Urinary bladder (tissue), 3 donors: ENCODE measurements at regions not wholly inside any gene's neighbourhood (a gene's known extent, or its start where the extent isn't known, plus 50 kb on each side); places are given as distances from the start of the nearest gene placed in this dataset.

Experiments used
- DNase-seq: peaks from one replicate; pipeline ENCODE4 v3.0.0-alpha.2; 2015; ENCODE audit errors: extremely low spot score
- H3K27ac ChIP-seq: one replicate; pipeline ENCODE4 v1.5.1; 2013; ENCODE audit warnings: low read depth, mild to moderate bottlenecking, moderate library complexity
- H3K36me3 ChIP-seq: one replicate; pipeline ENCODE4 v1.6.1; 2013; ENCODE audit warnings: mild to moderate bottlenecking, moderate library complexity; ENCODE audit not compliant: insufficient read depth
- H3K4me1 ChIP-seq: one replicate; pipeline ENCODE4 v1.6.1; 2013; ENCODE audit warnings: mild to moderate bottlenecking, moderate library complexity; ENCODE audit not compliant: insufficient read depth
- H3K4me3 ChIP-seq: one replicate; pipeline ENCODE4 v1.5.1; 2013; ENCODE audit warnings: low read depth, low read length
- whole genome bisulfite sequencing: extraction: QIAGEN DNeasy Blood & Tissue Kit; methylation state at CpG from one replicate; pipeline ENCODE4 v1.1.7; 2013; 5-methylcytosine and 5-hydroxymethylcytosine counted together
- donor health status: healthy with polysubstance abuse.
- donor health status: healthy.

DNA sequence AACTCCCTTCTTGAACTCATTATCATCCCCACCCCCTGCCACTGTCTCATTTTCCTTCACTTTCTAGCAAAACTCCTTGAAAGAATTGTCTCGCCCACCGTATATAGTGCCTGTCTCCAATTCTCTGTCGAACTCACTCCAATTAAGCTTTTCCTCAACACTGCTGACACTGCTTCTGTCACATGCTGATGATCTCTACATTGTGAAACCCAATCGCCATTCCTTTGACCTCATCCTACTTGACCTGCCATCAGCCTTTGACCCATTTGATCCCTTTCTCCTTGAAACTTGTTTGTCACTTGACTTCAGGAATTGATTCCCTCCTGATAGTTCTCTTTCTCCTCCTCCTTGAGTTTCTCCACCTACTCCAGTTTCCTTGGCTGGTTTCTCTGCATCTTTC lies 54.8 kb downstream of the CCDC71L start:
- no peak for DNase-seq
- Histone ChIP-seq H3K4me3 (no peak overlapping the region), H3K36me3 (no peaks in the 10 kb centered on the region), H3K4me1 (no peaks in the 10 kb centered on the region), H3K27ac (no peak overlapping the region)
- WGBS: 89% methylated on average over 4 of the region's 4 CpGs

DNA sequence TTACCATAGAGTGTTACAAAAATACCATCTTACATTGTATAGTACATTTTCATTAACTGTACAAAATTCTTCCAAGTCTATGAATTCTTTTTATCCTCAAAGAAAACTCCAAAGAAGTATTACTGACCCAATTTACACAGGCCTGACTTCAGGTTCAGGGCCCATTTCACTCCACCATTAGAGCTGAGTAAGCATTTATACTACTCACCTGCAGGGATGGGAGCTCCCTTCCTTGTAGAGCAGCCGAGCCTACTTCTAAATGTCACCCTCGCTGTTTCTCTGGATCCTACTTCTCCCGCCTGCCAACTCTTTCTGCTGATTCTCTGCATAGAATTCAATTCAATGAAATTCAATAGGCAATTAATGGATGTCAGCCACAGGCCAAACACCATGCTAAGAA lies 56.0 kb downstream of the CCDC71L start:
- Histone ChIP-seq H3K36me3 (no peaks in the 10 kb centered on the region), H3K4me3 (no peak overlapping the region), H3K27ac (no peak overlapping the region), H3K4me1 (no peaks in the 10 kb centered on the region)
- no peak for DNase-seq
- 87% methylated on average over 3 of the region's 3 CpGs for WGBS

DNA sequence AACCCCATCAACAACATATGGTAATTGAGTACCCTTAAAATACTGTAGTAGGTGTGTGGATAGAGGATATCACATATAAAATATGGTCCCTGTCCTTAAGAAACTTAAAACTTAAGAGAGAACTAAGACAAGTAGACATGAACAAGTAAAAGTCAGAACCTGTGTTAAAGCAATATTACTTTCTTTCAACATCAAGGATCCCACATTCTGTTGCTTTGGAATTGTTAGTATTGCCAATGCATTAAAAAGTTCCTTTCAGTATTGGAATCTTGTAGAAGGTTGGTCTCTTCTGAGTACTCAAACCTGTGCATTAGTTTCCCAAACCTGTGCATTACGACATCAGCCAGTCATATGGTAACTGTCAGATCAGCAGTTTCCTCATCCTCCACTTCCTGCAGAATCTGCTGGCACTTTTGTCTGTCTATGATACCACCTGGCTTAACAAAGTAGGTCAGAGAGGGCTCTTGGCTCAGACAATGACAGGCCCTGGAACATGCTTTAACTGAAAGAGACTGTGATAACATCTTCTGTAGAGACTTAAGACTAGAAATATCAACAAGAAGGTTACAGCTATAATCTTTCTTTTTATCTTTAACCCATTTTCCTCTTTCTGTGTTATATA lies 56.5 kb downstream of the CCDC71L start:
- H3K4me3 ChIP-seq: no peak overlapping the region
- H3K27ac ChIP-seq: no peak overlapping the region
- H3K36me3 ChIP-seq: no peaks in the 10 kb centered on the region
- H3K4me1 ChIP-seq: no peaks in the 10 kb centered on the region
- WGBS: 54% methylated on average over 1 of the region's 1 CpG
- no peak for DNase-seq

DNA sequence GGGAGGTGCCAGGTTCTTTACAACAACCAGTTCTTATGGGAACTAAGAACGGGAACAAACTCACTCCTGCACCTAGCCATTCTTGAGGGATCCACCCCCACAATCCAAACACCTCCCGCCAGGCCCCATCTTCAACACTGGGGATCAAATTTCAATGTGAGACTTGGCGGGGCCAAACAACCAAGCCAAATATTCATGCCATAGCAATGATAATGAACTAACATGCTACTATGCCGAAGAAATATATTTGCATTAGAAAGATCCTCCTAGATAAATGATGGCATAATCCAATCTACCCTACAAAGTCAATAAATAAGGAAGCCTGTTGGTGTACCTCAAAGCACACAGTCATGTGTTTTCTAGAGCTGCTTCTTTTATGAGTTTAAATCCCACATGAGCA lies 57.6 kb downstream of the CCDC71L start:
- Histone ChIP-seq H3K27ac (no peak overlapping the region), H3K4me1 (no peaks in the 10 kb centered on the region), H3K36me3 (no peaks in the 10 kb centered on the region), H3K4me3 (no peak overlapping the region)
- no peak for DNase-seq
- 66% methylated on average over 4 of the region's 4 CpGs for WGBS

DNA sequence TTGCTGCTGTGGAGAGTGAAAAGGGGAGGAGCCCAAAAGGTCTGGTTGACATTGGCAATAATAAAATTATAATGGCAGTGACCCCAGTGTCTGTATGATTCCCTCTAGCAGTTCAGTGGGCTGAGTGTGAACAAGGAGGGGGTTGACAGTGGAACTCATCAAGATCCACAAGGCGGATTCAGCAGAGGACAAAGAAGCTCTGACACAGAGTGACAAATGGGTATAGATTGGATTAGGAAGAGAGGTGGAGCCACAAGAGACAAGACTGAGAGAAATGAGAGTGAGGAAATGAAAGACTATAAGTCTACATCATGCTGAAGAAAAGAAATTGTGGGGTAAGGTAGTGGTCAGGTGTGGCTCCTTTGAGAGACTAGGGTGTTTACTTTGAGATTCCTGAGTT lies 58.9 kb downstream of the CCDC71L start:
- Histone ChIP-seq H3K4me3 (no peak overlapping the region), H3K36me3 (no peaks in the 10 kb centered on the region), H3K27ac (no peak overlapping the region), H3K4me1 (no peaks in the 10 kb centered on the region)
- WGBS: 86% methylated on average over 1 of the region's 1 CpG
- no peak for DNase-seq

DNA sequence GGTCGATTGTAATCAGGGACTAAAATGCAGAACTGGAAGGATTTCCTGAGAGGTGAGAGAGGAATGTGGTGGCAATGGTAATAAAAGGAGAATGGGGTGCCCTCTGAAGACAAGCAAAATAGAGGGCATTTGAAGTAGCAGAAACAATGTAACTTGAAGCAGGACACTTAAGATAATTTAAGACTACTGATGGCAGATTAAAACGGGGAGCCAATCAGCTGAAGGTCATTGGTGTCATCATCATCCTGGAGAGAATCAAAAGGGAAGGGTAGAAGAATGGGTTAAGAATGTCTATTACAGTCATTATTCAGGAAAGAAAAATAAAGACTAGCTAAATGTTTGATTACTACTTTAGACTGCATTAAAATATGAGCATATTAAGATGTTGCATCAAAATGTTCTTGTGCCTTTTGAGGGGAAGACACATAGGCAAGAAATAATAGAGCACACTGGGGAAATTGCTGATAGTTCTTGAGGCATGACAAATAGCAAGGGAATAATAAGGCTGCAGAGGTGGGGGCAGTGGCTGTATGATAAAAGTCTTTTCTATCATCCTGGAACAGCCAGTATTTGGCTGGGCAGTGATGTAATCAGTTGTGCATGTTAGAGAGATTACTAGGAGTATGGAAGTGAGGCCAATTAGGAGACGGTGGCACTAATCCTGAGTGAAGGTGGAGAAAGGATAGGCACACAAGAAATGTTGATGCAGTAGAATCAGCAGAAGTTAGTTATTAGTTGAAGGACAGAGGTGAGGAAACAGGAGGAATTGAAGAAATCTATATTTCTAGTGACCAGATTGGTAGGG lies 60.2 kb downstream of the CCDC71L start:
- no peak overlapping the region for H3K27ac ChIP-seq
- H3K36me3 ChIP-seq: no peaks in the 10 kb centered on the region
- WGBS: 57% methylated on average over 3 of the region's 3 CpGs
- no peaks in the 10 kb centered on the region for H3K4me1 ChIP-seq
- no peak for DNase-seq
- no peak overlapping the region for H3K4me3 ChIP-seq

DNA sequence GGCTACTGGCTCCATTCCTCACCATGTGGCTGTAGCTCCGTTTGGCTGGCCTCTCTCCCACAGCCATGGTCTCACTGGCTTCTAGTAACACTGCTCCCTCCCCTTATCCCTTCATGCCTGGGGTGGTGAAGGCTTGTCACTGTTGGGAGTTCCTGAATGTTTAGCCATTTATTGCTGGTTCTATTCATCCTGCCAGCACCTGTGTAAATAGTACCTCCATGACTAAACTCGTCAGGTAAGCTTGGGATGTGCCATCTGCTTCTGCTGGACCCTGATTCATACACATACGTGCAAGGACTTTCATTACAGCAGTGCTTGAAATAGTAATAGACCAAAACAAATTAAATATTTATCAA lies 61.6 kb downstream of the CCDC71L start:
- no peak for DNase-seq
- WGBS: 66% methylated on average over 3 of the region's 3 CpGs
- H3K4me1 ChIP-seq: no peaks in the 10 kb centered on the region
- H3K27ac ChIP-seq: no peak overlapping the region
- H3K4me3 ChIP-seq: no peak overlapping the region
- H3K36me3 ChIP-seq: no peaks in the 10 kb centered on the region

DNA sequence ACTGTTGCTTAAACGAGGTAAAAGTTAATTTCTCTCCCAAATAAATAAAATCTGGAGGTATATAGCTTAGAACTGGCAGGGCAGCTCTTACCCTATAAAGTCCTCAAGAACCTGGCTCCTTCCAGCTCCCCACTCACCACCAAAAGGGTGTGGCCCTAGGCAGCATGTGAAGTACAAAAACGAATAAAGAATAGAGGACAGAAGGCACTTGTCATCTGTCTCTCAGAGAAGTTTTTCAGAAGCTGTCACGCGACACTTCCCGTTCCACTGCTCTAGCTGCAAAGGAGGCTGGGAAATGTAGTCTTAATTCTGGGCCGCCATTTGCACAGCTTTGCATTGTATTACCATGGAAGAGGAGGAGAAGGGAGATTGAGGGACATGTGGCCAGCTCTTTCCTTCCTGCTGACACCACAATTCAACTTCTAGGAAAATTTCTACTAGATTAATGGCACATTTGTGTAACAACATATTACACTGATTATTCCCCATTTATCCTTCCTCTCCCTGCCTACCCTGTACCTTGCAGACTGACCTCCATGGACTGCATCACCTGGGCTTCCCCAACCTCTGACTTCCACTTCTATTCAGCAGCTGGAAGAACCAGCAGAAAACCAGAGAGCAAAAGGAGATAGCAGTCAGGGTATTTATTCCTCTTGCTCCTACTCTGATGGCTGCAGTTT lies 62.2 kb downstream of the CCDC71L start:
- Histone ChIP-seq H3K4me1 (no peaks in the 10 kb centered on the region), H3K36me3 (no peaks in the 10 kb centered on the region), H3K27ac (no peak overlapping the region), H3K4me3 (no peak overlapping the region)
- WGBS: 6% methylated on average over 6 of the region's 6 CpGs
- peak; percentile 11 for DNase-seq

DNA sequence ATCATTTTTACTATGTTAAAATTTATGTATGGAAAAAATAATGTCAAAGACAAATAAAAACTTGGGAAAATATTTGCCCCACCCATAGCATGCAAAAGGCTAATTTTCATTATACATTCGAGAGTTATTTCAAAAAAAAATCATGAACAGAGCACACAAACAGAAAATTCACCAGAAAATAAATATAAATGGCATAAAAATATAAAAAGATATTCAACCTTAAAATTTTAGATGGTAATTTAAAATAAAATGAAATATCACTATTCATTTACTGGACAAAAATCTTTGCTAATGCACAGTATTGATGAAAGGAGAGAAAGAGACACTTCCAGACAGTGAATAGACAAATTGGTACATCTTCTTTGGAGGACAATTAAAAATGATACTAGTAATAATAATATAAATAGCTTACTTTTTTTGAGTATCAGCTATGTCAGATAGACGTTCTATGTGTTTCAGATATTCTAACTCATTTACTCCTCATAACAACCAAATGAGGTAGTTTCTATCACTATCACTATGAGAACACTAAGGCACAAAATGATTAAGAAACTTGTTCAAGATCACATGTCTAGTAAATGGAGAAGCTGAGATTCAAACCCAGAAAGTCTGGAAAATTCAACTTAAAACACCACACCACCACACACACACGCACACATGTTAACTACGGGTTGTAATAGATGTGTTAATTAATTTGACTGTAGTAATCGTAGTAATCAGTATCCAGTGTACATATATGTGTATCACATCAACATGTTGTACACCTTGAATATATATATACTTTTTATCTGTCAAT lies 63.0 kb downstream of the CCDC71L start:
- 79% methylated on average over 5 of the region's 5 CpGs for WGBS
- Histone ChIP-seq H3K36me3 (no peaks in the 10 kb centered on the region), H3K4me1 (no peaks in the 10 kb centered on the region), H3K4me3 (no peak overlapping the region), H3K27ac (no peak overlapping the region)
- no peak for DNase-seq

DNA sequence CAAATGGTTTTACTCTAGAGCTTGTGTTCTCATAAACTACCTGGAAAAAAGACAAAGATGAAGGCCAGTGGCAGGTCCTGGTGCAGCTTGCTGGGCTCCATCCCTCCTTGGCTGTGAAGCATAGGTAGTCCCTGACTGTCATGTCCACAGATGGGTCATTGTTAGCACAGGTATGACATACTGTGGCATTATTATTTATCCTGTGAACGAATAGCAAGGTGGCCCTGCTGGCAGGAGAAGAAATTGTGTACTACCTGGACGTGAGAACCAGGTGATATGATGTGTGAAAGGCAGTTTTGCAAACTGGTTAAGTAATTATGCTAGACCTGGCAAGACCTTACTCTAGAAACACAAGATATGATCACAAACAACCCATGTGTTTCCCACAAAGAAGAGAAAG lies 63.9 kb downstream of the CCDC71L start:
- 65% methylated on average over 2 of the region's 2 CpGs for WGBS
- Histone ChIP-seq H3K4me1 (no peaks in the 10 kb centered on the region), H3K4me3 (no peak overlapping the region), H3K27ac (no peak overlapping the region), H3K36me3 (no peaks in the 10 kb centered on the region)
- DNase-seq: no peak

DNA sequence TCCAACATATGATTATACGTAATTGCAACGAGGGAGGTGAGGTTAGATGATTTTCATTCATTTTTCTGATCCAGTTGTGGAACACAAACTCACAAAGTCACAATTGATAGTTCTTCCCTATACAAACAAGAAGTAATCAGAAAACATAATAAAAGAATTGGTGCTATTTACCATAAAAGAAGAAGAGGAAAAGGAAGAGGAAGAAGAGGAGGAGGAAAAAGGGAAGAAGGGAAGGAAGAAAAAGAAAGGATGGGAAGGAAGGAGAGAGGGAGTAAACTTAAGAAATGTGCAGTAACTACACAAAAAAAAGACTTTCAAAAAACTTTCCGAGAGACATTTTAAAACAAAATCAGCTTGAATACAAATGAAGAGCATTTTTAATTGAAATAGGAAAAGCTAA lies 65.0 kb downstream of the CCDC71L start:
- no peak for DNase-seq
- no peaks in the 10 kb centered on the region for H3K4me1 ChIP-seq
- WGBS: 81% methylated on average over 3 of the region's 3 CpGs
- H3K27ac ChIP-seq: no peak overlapping the region
- H3K4me3 ChIP-seq: no peak overlapping the region
- H3K36me3 ChIP-seq: no peaks in the 10 kb centered on the region

DNA sequence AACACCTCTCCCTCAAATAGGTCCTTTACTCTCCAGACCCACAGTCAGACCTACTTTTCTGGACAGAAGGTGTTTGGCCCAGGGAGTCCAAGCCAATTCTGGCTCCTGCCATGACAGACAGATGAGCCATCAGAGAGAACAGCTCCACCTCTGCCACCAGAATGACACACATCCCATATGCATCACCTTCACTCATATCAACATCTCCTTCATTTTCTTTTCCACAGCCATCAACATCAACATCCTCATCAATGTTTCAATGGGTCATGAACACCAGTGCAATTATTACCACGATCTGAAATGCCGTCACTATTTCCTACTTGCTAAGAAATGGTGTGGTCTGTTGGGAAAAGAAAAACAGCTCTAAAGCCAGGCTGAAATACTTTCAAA lies 67.9 kb downstream of the CCDC71L start:
- 89% methylated on average over 2 of the region's 2 CpGs for WGBS
- H3K4me1 ChIP-seq: no peaks in the 10 kb centered on the region
- H3K27ac ChIP-seq: no peak overlapping the region
- DNase-seq: no peak
- H3K36me3 ChIP-seq: no peaks in the 10 kb centered on the region
- H3K4me3 ChIP-seq: no peak overlapping the region

DNA sequence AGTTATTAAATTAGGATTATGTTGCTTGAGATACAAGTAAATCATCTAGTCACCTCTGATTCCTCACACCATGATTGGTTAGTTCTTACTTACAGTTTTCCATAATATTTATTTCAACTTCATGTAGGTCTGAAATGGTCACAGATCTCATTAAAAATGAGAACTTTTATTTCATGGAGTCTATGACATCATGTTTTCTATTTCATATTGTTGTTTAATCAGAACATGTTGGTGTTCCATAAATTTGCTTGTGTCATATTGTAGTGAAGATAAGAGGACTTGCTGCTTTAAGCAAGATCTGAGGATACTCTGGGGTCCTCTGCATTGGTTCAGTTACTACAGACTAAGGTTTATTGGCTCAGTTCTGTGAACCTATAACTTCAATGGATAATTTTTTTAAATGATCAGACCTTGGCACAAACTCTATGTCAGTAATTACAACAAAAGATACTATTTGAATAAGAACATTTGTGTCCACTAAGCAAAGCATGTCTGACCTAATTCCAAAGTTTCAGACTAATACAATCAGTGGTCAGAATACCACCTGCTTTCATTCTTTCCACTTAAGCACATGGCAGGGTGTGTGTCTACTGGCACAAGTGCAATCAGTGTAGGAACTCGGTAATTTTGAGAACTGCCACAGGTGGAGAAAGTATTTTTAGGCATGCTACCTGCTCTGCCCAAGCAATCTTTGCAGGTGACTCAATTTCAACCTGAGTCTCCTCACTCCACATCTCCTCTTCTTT lies 68.5 kb downstream of the CCDC71L start:
- Histone ChIP-seq H3K36me3 (no peaks in the 10 kb centered on the region), H3K27ac (no peak overlapping the region), H3K4me3 (no peak overlapping the region), H3K4me1 (no peaks in the 10 kb centered on the region)
- WGBS: 53% methylated on average over 1 of the region's 1 CpG
- no peak for DNase-seq
